RCC 7860 (cell line): ENCODE measurements at regions not wholly inside any gene's neighbourhood (a gene's known extent, or its start where the extent isn't known, plus 50 kb on each side); places are given as distances from the start of the nearest gene placed in this dataset.
"Not testable (repeated sequence)": the region's sequence is repeated elsewhere in the genome, so short reads cannot be mapped to it uniquely, and the experiment has no call there.

Experiments used
- DNase-seq: peaks from one replicate; pipeline ENCODE4 v3.0.0-alpha.2; 2015; ENCODE audit warnings: low spot score
- FAIRE-seq: peaks from 2 replicates; lab custom pipeline; 2012; peaks lifted over from hg19 to GRCh38; lab: Jason Lieb, UNC

GRCh38 chr4:111359602-111360001 is 736.7 kb upstream of the PITX2 start:
- DNase-seq (no peak), FAIRE-seq (no peak)

- FAIRE-seq (no peak), DNase-seq (no peak)
Measured at GRCh38 chr4:111360906-111361305, 738.0 kb upstream of the PITX2 start.

- no peak for DNase-seq
- FAIRE-seq = no peak
Measured at GRCh38 chr4:111362941-111363361, 740.1 kb upstream of the PITX2 start.

GRCh38 chr4:111377880-111378279 is 755.0 kb upstream of the PITX2 start:
- not testable (repeated sequence) for FAIRE-seq, DNase-seq

- FAIRE-seq (no peak), DNase-seq (no peak)
Measured at GRCh38 chr4:111388561-111388960, 756.7 kb upstream of the FAM241A start.

GRCh38 chr4:111391829-111392228 is 753.4 kb upstream of the FAM241A start:
- FAIRE-seq (no peak), DNase-seq (no peak)

- FAIRE-seq = no peak
- DNase-seq = no peak
Measured at GRCh38 chr4:111393781-111394180, 751.5 kb upstream of the FAM241A start.

GRCh38 chr4:111398906-111399330 is 746.3 kb upstream of the FAM241A start:
- DNase-seq = no peak
- FAIRE-seq = no peak

- no peak for DNase-seq
- FAIRE-seq = no peak
Measured at GRCh38 chr4:111399623-111400022, 745.6 kb upstream of the FAM241A start.

- FAIRE-seq = no peak
- DNase-seq = no peak
Measured at GRCh38 chr4:111400741-111401140, 744.5 kb upstream of the FAM241A start.

GRCh38 chr4:111404673-111405072 is 740.6 kb upstream of the FAM241A start:
- no peak for DNase-seq

GRCh38 chr4:111405989-111406388 is 739.3 kb upstream of the FAM241A start:
- FAIRE-seq (no peak), DNase-seq (no peak)

More at GRCh38 chr4:111404673-111405072, 740.6 kb upstream of the FAM241A start:
- no peak for FAIRE-seq

- no peak for FAIRE-seq
- DNase-seq = no peak
Measured at GRCh38 chr4:111410571-111410970, 734.7 kb upstream of the FAM241A start.

GRCh38 chr4:111417521-111417920 is 727.7 kb upstream of the FAM241A start:
- DNase-seq (no peak), FAIRE-seq (no peak)

- no peak for DNase-seq
- no peak for FAIRE-seq
Measured at GRCh38 chr4:111433441-111433840, 711.8 kb upstream of the FAM241A start.

GRCh38 chr4:111434586-111434985 is 710.7 kb upstream of the FAM241A start:
- FAIRE-seq (no peak), DNase-seq (no peak)

- FAIRE-seq (no peak), DNase-seq (no peak)
Measured at GRCh38 chr4:111435986-111436744, 709.1 kb upstream of the FAM241A start.

- no peak for FAIRE-seq
- DNase-seq = no peak
Measured at GRCh38 chr4:111441687-111442086, 703.6 kb upstream of the FAM241A start.

- not testable (repeated sequence) for FAIRE-seq
Measured at GRCh38 chr4:111444836-111445235, 700.4 kb upstream of the FAM241A start.

GRCh38 chr4:111449657-111450056 is 695.6 kb upstream of the FAM241A start:
- DNase-seq (no peak), FAIRE-seq (no peak)

More at GRCh38 chr4:111444836-111445235, 700.4 kb upstream of the FAM241A start:
- not testable (repeated sequence) for DNase-seq

- DNase-seq = no peak
- peak; percentile 63 for FAIRE-seq
Measured at GRCh38 chr4:111450867-111451266, 694.4 kb upstream of the FAM241A start.

GRCh38 chr4:111453216-111453615 is 692.0 kb upstream of the FAM241A start:
- FAIRE-seq = no peak

GRCh38 chr4:111454961-111455360 is 690.3 kb upstream of the FAM241A start:
- no peak for DNase-seq
- FAIRE-seq = no peak

More at GRCh38 chr4:111453216-111453615, 692.0 kb upstream of the FAM241A start:
- no peak for DNase-seq
